Heart left ventricle (tissue), 13 donors: ENCODE measurements at regions not wholly inside any gene's neighbourhood (a gene's known extent, or its start where the extent isn't known, plus 50 kb on each side); places are given as distances from the start of the nearest gene placed in this dataset.

Source experiments
- POLR2A ChIP-seq, 2 donors: fragments of 450-650 bp; IDR thresholded peaks; one replicate each; pipeline ENCODE4 v1.6.1; 2017; ENCODE audit warnings: antibody characterized with exemption in 2 of 2, mild to moderate bottlenecking in 2 of 2, moderate library complexity in 2 of 2
- TF ChIP-seq, protein P1 (sequence below), 12 donors: fragments of 200-600 bp; sonication (generic) in 4 of 12; IDR thresholded peaks; one replicate each; pipeline versions ENCODE4 v1.5.0 to v1.8.0; 2018 to 2022; ENCODE audit warnings: antibody characterized with exemption in 12 of 12, mild to moderate bottlenecking in 5 of 12
- donor health status: ischemic (EF 13 %, LVEDD 7.1; RV severe dilation, severe dysfunction).
- donor health status: DM: no; HTN: yes; CAD: no.
- donor health status: DM: no; HTN: no; CAD: no.
- donor health status: ischemic (EF 25% LVEDD 6.9; RV normal size, moderate dysfunction).
- donor health status: ischemic (EF 25% LVEDD 5.7; RV mildly dilated, moderate dysfunction).
- donor health status: ischemic (EF 35%, LVEDD 5.7; RV mildly dilated, moderate dysfunction).
- donor health status: nonischemic (EF 11% LVEDD 7.7; RV severe dilation, severe dysfunction).
- donor health status: DM: yes; HTN: yes; CAD: no.
- donor health status: PGD.
- donor health status: ischemic (EF 29% LVEDD 5.4; RV normal size, mild dysfunction).
- donor health status: nonischemic (EF 23%, LVEDD 6.1; RV moderate dilation, normal function).

DNA sequence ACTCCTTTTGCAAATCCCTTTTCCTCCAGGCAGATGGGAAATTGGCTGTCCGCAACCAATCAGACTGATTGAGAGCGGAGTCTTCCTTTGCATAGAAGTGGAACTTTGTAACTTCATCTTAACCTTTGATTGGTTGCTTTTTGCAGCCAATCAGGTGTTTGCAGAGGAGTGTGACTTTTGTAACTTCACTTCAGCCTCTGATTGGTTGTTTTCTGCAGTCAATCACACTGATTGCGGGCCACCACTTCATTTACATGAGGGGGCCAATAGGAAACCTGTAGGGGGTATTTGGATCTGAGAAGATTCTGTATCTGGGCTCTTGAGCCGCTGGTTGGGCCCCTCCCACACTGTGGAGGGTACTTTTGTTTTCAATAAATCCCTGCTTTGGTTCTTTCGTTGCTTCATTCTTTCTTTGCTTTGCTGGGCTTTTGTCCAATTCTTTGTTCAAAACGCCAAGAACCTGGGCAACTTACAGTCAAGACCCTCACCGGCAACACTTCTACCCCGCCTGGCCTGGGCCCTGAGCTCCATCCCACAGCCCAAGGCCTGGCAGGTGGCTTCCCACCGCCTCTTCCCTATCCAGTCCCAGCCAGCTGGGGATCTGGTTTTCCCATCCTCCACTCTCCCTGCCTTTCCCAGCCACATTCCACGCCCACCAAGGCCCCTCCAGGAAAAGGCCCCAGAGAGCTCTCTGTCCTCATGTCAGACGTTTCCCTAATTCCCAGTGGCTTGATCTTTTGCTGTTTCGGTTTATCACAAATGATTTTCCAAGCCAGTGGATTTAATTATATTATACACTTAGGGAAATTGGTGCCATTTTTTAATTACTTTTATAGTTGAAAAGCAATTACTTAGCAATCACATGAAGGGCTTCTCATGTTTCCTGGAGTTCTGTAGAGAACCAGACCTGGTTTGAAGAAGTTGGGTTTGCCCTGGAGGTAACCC lies 110.2 kb upstream of the STX18 start:
- TF ChIP-seq POLR2A (IDR thresholded peaks at IDR 0.05): no peak
- TF ChIP-seq, protein P1, sequence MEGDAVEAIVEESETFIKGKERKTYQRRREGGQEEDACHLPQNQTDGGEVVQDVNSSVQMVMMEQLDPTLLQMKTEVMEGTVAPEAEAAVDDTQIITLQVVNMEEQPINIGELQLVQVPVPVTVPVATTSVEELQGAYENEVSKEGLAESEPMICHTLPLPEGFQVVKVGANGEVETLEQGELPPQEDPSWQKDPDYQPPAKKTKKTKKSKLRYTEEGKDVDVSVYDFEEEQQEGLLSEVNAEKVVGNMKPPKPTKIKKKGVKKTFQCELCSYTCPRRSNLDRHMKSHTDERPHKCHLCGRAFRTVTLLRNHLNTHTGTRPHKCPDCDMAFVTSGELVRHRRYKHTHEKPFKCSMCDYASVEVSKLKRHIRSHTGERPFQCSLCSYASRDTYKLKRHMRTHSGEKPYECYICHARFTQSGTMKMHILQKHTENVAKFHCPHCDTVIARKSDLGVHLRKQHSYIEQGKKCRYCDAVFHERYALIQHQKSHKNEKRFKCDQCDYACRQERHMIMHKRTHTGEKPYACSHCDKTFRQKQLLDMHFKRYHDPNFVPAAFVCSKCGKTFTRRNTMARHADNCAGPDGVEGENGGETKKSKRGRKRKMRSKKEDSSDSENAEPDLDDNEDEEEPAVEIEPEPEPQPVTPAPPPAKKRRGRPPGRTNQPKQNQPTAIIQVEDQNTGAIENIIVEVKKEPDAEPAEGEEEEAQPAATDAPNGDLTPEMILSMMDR (IDR thresholded peaks at IDR 0.05): no peak
